Hepatocyte (in vitro differentiated cells): ENCODE measurements at regions not wholly inside any gene's neighbourhood (a gene's known extent, or its start where the extent isn't known, plus 50 kb on each side); places are given as distances from the start of the nearest gene placed in this dataset.

ENCODE experiments used
- DNase-seq: peaks from one replicate; pipeline ENCODE4 v3.0.0-alpha.2; 2016; ENCODE audit warnings: low spot score
- H2AFZ ChIP-seq: fragments of 200-600 bp; sonication (generic); 2 replicates; pipeline ENCODE4 v1.6.0; 2016; ENCODE audit warnings: antibody characterized with exemption, mild to moderate bottlenecking
- H3K27ac ChIP-seq: fragments of 200-600 bp; sonication (generic); 2 replicates; pipeline ENCODE4 v1.5.1; 2016; ENCODE audit warnings: mild to moderate bottlenecking
- H3K27me3 ChIP-seq: fragments of 200-600 bp; sonication (generic); 2 replicates; pipeline ENCODE4 v1.6.1; 2016
- H3K36me3 ChIP-seq: fragments of 200-600 bp; sonication (generic); replicated peaks from 2 replicates; pipeline ENCODE4 v1.5.1; 2016; ENCODE audit warnings: low read depth; ENCODE audit not compliant: insufficient read depth
- H3K4me1 ChIP-seq: fragments of 200-600 bp; sonication (generic); 2 replicates; pipeline ENCODE4 v1.5.1; 2016; ENCODE audit warnings: mild to moderate bottlenecking, moderate library complexity; ENCODE audit not compliant: insufficient read depth
- H3K4me2 ChIP-seq: fragments of 200-600 bp; sonication (generic); 2 replicates; pipeline ENCODE4 v1.6.0; 2016
- H3K4me3 ChIP-seq: fragments of 200-600 bp; sonication (generic); 2 replicates; pipeline ENCODE4 v1.5.1; 2016; ENCODE audit warnings: mild to moderate bottlenecking
- H3K79me2 ChIP-seq: fragments of 200-600 bp; sonication (generic); 2 replicates; pipeline ENCODE4 v1.6.0; 2017; ENCODE audit warnings: mild to moderate bottlenecking
- H3K9me2 ChIP-seq: fragments of 200-600 bp; sonication (generic); replicated peaks from 2 replicates; pipeline ENCODE4 v1.6.0; 2017; ENCODE audit warnings: mild to moderate bottlenecking; ENCODE audit not compliant: insufficient read depth
- H3K9me3 ChIP-seq: fragments of 200-600 bp; sonication (generic); 2 replicates; pipeline ENCODE4 v1.5.1; 2016; ENCODE audit warnings: low read depth, mild to moderate bottlenecking
- H4K20me1 ChIP-seq: fragments of 200-600 bp; sonication (generic); 2 replicates; pipeline ENCODE4 v1.6.0; 2016; ENCODE audit warnings: mild to moderate bottlenecking; ENCODE audit not compliant: insufficient read depth, poor library complexity, severe bottlenecking
- EZH2 ChIP-seq: fragments of 200-600 bp; sonication (generic); IDR thresholded peaks from 2 replicates; pipeline ENCODE4 v1.6.1; 2016; ENCODE audit warnings: antibody characterized with exemption, mild to moderate bottlenecking, borderline replicate concordance
- EZH2phosphoT487 ChIP-seq: fragments of 200-600 bp; sonication (generic); IDR thresholded peaks from one replicate; pipeline ENCODE4 v1.6.1; 2018; ENCODE audit warnings: antibody characterized with exemption, mild to moderate bottlenecking, low read depth, moderate library complexity; ENCODE audit not compliant: unreplicated experiment, severe bottlenecking
- WGBS: methylation state at CpG from one replicate; pipeline ENCODE4 v1.1.6; 2016; ENCODE audit warnings: low lambda C conversion rate; ENCODE audit errors: missing lambda C conversion rate; 5-methylcytosine and 5-hydroxymethylcytosine counted together
- TF ChIP-seq, protein P1 (sequence below): fragments of 200-600 bp; sonication (generic); IDR thresholded peaks from 2 replicates; pipeline ENCODE4 v1.5.1; 2016; ENCODE audit warnings: antibody characterized with exemption, mild to moderate bottlenecking; ENCODE audit not compliant: poor library complexity

DNA sequence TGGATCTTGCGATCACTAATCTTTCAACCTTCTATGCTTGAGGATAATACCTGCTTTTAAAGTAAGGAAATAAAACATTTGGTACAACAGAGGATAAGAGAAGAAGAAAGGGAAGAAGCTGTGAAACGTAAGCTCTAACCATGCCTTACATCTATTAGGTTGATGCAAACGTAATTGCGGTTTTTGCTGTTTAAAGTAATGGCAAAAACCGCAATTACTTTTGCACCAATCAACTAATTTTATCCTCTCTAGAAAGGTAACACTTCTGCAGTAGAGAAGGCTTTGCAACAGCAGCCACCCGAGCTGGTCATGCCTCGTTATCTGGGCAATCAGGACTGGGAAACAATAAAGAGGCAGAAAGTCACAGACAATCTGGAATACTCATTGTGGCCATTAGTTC is 224.1 kb downstream of the MED10 start:
- Histone ChIP-seq H3K9me2 (no peaks in the 10 kb centered on the region), H3K36me3 (no peaks in the 10 kb centered on the region), H3K79me2 (no peaks in the 10 kb centered on the region), H2AFZ (no peak overlapping the region), H3K4me1 (peaks cover 2% of the 10 kb centered on the region), H3K9me3 (no peaks in the 10 kb centered on the region), H3K27ac (no peak overlapping the region), H3K4me2 (no peak overlapping the region), H3K27me3 (no peaks in the 10 kb centered on the region), H4K20me1 (no peaks in the 10 kb centered on the region), H3K4me3 (no peak overlapping the region)
- TF ChIP-seq EZH2phosphoT487 (no peak), EZH2 (no peak)
- TF ChIP-seq, protein P1, sequence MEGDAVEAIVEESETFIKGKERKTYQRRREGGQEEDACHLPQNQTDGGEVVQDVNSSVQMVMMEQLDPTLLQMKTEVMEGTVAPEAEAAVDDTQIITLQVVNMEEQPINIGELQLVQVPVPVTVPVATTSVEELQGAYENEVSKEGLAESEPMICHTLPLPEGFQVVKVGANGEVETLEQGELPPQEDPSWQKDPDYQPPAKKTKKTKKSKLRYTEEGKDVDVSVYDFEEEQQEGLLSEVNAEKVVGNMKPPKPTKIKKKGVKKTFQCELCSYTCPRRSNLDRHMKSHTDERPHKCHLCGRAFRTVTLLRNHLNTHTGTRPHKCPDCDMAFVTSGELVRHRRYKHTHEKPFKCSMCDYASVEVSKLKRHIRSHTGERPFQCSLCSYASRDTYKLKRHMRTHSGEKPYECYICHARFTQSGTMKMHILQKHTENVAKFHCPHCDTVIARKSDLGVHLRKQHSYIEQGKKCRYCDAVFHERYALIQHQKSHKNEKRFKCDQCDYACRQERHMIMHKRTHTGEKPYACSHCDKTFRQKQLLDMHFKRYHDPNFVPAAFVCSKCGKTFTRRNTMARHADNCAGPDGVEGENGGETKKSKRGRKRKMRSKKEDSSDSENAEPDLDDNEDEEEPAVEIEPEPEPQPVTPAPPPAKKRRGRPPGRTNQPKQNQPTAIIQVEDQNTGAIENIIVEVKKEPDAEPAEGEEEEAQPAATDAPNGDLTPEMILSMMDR, result no peak
- no peak for DNase-seq
- WGBS, result 84% methylated on average over 7 of the region's 7 CpGs

DNA sequence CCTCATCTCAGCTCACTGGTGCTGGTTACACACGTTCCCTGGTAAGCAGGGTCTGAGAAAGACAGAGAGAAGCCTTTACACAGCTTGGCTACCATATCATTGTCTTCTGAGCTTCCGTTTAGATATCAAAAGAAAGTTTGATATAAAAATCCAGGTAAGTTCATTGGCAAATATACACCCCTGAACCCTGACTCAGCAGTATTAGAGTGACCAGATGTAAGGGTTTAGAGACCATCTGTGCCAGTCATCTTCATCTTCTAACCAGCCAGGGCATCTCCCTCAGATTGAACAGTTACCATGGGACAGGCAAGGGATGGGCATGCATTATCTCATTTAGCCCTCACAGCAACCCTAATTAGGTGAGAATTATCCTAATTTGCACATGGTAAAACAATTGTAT is 232.1 kb downstream of the MED10 start:
- no peaks in the 10 kb centered on the region for H3K27me3 ChIP-seq
- H4K20me1 ChIP-seq, result no peaks in the 10 kb centered on the region
- no peaks in the 10 kb centered on the region for H3K79me2 ChIP-seq
- H3K4me2 ChIP-seq, result no peak overlapping the region
- no peaks in the 10 kb centered on the region for H3K36me3 ChIP-seq
- no peak for DNase-seq
- H3K4me1 ChIP-seq, result no peaks in the 10 kb centered on the region
- H3K4me3 ChIP-seq, result no peak overlapping the region
- no peak overlapping the region for H3K27ac ChIP-seq
- no peaks in the 10 kb centered on the region for H3K9me2 ChIP-seq
- TF ChIP-seq EZH2phosphoT487, result no peak
- TF ChIP-seq, protein P1, result no peak
- no peak for TF ChIP-seq EZH2
- H2AFZ ChIP-seq, result no peak overlapping the region
- WGBS, result 76% methylated on average over 2 of the region's 2 CpGs
- H3K9me3 ChIP-seq, result no peaks in the 10 kb centered on the region

DNA sequence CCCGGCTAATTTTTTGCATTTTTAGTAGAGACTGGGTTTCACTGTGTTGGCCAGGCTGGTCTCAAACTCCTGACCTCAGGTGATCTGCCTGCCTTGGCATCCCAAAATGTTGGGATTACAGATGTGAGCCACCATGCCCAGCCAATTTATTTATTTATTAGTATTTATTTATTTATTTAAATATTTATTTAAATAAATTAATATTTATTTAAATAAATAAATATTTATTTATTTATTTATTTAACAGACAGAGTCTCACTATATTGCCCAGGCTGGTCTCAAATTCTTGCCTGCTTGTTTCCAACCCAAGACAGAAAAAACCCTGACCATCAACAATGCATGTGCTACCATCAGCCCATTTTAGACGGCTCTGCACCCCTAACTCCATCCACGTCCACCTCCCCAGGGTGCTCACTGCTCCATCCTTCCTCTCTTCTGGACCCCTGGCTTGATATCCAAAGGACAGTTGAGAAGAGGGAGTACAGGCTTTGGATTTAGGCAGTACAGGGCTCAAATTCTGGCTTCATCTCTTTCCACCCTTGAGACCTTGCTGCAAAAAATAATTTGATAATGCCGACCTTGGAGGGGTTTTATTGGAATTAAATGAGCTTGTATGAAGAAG is 232.6 kb downstream of the MED10 start:
- TF ChIP-seq EZH2 (no peak), EZH2phosphoT487 (no peak)
- TF ChIP-seq, protein P1, result no peak
- no peak overlapping the region for H3K27ac ChIP-seq
- no peak for DNase-seq

DNA sequence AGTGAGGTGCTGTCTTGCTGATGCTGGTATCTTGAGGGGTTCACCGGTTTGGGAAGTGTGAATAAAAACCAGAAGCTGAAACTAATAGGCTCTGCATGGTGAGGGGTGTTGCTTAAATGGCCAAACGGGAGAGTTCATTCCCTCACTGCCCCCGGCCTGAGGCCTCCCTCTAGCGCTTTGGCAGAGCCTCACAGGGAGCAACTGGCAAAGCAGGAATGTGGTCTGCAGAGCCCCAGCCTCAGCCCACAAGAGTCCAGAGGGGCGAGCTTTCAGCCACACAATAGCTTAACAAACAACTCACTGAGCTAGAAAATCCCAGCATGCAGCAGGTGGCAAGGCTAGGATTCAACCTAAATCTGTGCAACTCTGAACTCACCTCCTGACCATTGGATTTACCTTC is 234.8 kb downstream of the MED10 start:
- Histone ChIP-seq H3K9me3 (no peaks in the 10 kb centered on the region), H3K9me2 (no peaks in the 10 kb centered on the region), H3K36me3 (no peaks in the 10 kb centered on the region), H4K20me1 (no peaks in the 10 kb centered on the region), H2AFZ (no peak overlapping the region), H3K27me3 (no peaks in the 10 kb centered on the region), H3K4me1 (no peaks in the 10 kb centered on the region), H3K79me2 (no peaks in the 10 kb centered on the region), H3K4me2 (no peak overlapping the region), H3K4me3 (no peak overlapping the region), H3K27ac (no peak overlapping the region)
- TF ChIP-seq EZH2 (no peak), EZH2phosphoT487 (no peak)
- TF ChIP-seq, protein P1, result no peak
- no peak for DNase-seq
- 54% methylated on average over 5 of the region's 5 CpGs for WGBS

More for the DNA sequence above, 232.6 kb downstream of the MED10 start:
- no peaks in the 10 kb centered on the region for H3K4me1 ChIP-seq
- no peaks in the 10 kb centered on the region for H3K9me2 ChIP-seq
- H3K9me3 ChIP-seq, result no peaks in the 10 kb centered on the region
- no peak overlapping the region for H2AFZ ChIP-seq
- no peak overlapping the region for H3K4me2 ChIP-seq
- 84% methylated on average over 4 of the region's 4 CpGs for WGBS
- no peaks in the 10 kb centered on the region for H3K36me3 ChIP-seq
- H3K27me3 ChIP-seq, result no peaks in the 10 kb centered on the region
- no peaks in the 10 kb centered on the region for H4K20me1 ChIP-seq
- H3K4me3 ChIP-seq, result no peak overlapping the region
- no peaks in the 10 kb centered on the region for H3K79me2 ChIP-seq
